ENCODE measurements at regions not wholly inside any gene's neighbourhood (a gene's known extent, or its start where the extent isn't known, plus 50 kb on each side); places are given as distances from the start of the nearest gene placed in this dataset.

DNA sequence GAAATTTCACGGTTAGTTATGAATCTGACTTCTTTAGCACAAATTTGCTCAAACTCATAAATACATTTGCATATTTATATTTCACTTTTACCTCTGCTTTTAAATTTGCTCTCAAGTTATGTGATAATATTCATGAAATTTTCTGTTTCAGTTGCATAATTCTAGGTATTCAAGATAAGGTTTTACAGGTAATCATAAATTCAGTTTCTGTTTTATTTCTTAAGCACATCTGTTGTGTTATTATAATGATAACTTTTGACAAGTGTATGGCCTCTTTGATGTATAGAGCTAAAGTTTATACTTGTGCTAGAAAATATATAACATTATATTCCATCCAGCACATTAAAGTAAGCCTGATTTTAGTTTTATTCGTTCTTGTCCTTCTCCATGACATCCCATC is 308.1 kb downstream of the SLC7A11 start:
- no peak for TF ChIP-seq ZFX (IDR thresholded peaks at IDR 0.05)
- no peak for TF ChIP-seq CTCF (conservative IDR thresholded peaks at IDR 0.05)
- no peak overlapping the region for H3K27ac ChIP-seq

DNA sequence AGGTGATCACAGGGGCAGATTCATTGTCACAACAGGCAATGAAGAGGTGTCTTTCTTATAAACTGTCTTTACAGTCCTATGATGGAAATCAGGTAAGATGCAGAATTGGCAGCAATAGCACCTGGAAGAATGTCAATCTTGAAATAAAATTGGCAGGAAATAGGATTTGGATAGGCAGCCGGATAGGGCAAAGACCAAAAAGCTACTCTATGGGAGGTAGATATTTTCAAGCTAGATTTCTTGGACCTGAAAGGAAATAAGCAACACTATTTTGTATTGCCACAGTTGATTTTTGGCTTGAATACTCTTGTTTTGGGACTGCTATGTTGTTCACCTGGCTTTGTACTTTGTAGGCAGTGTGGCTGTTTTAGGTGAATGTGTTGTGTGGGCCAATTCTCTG is 314.2 kb downstream of the SLC7A11 start:
- H3K27ac ChIP-seq: no peak overlapping the region
- TF ChIP-seq ZFX (IDR thresholded peaks at IDR 0.05): no peak
- TF ChIP-seq CTCF (conservative IDR thresholded peaks at IDR 0.05): no peak

GRCh38 chr4:137923494-137923893 is 318.7 kb downstream of the SLC7A11 start:
- TF ChIP-seq CTCF (conservative IDR thresholded peaks at IDR 0.05) (no peak), ZFX (IDR thresholded peaks at IDR 0.05) (no peak)

GRCh38 chr4:137922721-137923120 is 319.4 kb downstream of the SLC7A11 start:
- H3K27ac ChIP-seq: no peak overlapping the region
- no peak for TF ChIP-seq CTCF (conservative IDR thresholded peaks at IDR 0.05)

More at GRCh38 chr4:137923494-137923893, 318.7 kb downstream of the SLC7A11 start:
- H3K27ac ChIP-seq: no peak overlapping the region

GRCh38 chr4:137909529-137910309 is 332.4 kb downstream of the SLC7A11 start:
- no peak overlapping the region for H3K27ac ChIP-seq
- TF ChIP-seq ZFX (IDR thresholded peaks at IDR 0.05): no peak
- TF ChIP-seq CTCF (conservative IDR thresholded peaks at IDR 0.05): no peak

GRCh38 chr4:137905930-137906329 is 336.2 kb downstream of the SLC7A11 start:
- TF ChIP-seq ZFX (IDR thresholded peaks at IDR 0.05) (no peak), CTCF (conservative IDR thresholded peaks at IDR 0.05) (no peak)
- H3K27ac ChIP-seq: no peak overlapping the region

- no peak overlapping the region for H3K27ac ChIP-seq
- TF ChIP-seq CTCF (conservative IDR thresholded peaks at IDR 0.05) (no peak), ZFX (IDR thresholded peaks at IDR 0.05) (no peak)
Observed at GRCh38 chr4:137901114-137901513, 341.0 kb downstream of the SLC7A11 start.
